GM23338 (cell line): ENCODE measurements at regions not wholly inside any gene's neighbourhood (a gene's known extent, or its start where the extent isn't known, plus 50 kb on each side); places are given as distances from the start of the nearest gene placed in this dataset.

ENCODE experiments used
- CREB1 ChIP-seq: fragments of 250-450 bp; sonication (Bioruptor Pico); IDR thresholded peaks from 2 replicates; pipeline ENCODE4 v1.5.0; 2020; ENCODE audit warnings: low read depth, mild to moderate bottlenecking, moderate library complexity
- EZH2 ChIP-seq: fragments of 200-600 bp; sonication (generic); IDR thresholded peaks from one replicate; pipeline ENCODE4 v1.8.0; 2017; ENCODE audit warnings: antibody characterized with exemption, mild to moderate bottlenecking, low read depth; ENCODE audit not compliant: unreplicated experiment
- EZH2phosphoT487 ChIP-seq: fragments of 200-600 bp; sonication (generic); IDR thresholded peaks from one replicate; pipeline ENCODE4 v1.8.1; 2018; ENCODE audit warnings: antibody characterized with exemption; ENCODE audit not compliant: unreplicated experiment
- JUNB ChIP-seq: IDR thresholded peaks from one replicate; pipeline ENCODE4 v1.6.1; 2016; ENCODE audit warnings: antibody characterized with exemption; ENCODE audit not compliant: unreplicated experiment
- NANOG ChIP-seq: IDR thresholded peaks from 2 replicates; pipeline ENCODE4 v1.6.1; 2016; ENCODE audit warnings: antibody characterized with exemption, borderline replicate concordance
- POLR2AphosphoS5 ChIP-seq: IDR thresholded peaks from 2 replicates; pipeline ENCODE4 v1.6.1; 2016; ENCODE audit warnings: antibody characterized with exemption, low read depth
- STAT1 ChIP-seq: IDR thresholded peaks from one replicate; pipeline ENCODE4 v1.6.1; 2016; ENCODE audit warnings: antibody characterized with exemption; ENCODE audit not compliant: unreplicated experiment
- ZNF114 ChIP-seq: fragments of 250-450 bp; sonication (Bioruptor Pico); IDR thresholded peaks from 2 replicates; pipeline ENCODE4 v1.5.0; 2020; ENCODE audit warnings: mild to moderate bottlenecking, moderate library complexity
- ZNF331 ChIP-seq: fragments of 250-450 bp; sonication (Bioruptor Pico); IDR thresholded peaks from 2 replicates; pipeline ENCODE4 v1.5.0; 2020; ENCODE audit warnings: low read depth, mild to moderate bottlenecking, moderate library complexity
- TF ChIP-seq, protein P1 (sequence below), 2 experiments: fragments of 200-600 bp in 1 of 2; sonication (generic) in 1 of 2; conservative IDR thresholded peaks; 2 replicates each; pipeline versions ENCODE4 v1.5.1 to v1.6.1; 2016 to 2017; ENCODE audit warnings: antibody characterized with exemption in 2 of 2, low read depth in 2 of 2, mild to moderate bottlenecking in 2 of 2, moderate library complexity in 1 of 2
- TF ChIP-seq, protein P2 (sequence below): IDR thresholded peaks from 2 replicates; pipeline ENCODE4 v1.6.1; 2016; ENCODE audit warnings: antibody characterized with exemption
- TF ChIP-seq, protein P3 (sequence below): IDR thresholded peaks from one replicate; pipeline ENCODE4 v1.6.1; 2018; ENCODE audit warnings: antibody characterized with exemption; ENCODE audit not compliant: unreplicated experiment
- TF ChIP-seq, protein P4 (sequence below): fragments of 250-450 bp; sonication (Bioruptor Pico); IDR thresholded peaks from 2 replicates; pipeline ENCODE4 v1.5.0; 2020; ENCODE audit warnings: mild to moderate bottlenecking, moderate library complexity

DNA sequence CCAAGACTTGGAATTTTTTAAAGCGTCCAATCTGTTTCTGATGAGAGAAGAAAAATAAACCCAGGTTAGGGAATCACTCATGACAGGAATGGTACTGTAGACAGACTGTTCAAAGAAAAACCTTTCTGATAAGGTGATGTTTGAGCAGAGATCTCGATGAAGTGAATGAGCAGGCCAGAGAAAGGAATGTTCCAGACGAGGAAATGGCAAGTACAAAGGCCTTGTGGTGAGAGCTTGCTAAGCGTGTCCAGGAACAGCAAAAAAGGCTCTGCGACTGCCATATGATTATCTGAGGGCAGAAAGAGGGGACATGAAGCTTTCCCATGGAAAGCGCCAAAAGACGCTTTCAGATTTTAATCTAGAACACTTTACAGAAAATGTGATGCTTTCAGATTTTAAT lies 458.4 kb upstream of the SOX5 start:
- TF ChIP-seq EZH2 (no peak), EZH2phosphoT487 (no peak), POLR2AphosphoS5 (no peak), CREB1 (CRISPR knock-in tag) (no peak), JUNB (no peak), NANOG (no peak), ZNF114 (no peak), STAT1 (no peak), ZNF331 (CRISPR knock-in tag) (no peak)
- TF ChIP-seq, protein P1, sequence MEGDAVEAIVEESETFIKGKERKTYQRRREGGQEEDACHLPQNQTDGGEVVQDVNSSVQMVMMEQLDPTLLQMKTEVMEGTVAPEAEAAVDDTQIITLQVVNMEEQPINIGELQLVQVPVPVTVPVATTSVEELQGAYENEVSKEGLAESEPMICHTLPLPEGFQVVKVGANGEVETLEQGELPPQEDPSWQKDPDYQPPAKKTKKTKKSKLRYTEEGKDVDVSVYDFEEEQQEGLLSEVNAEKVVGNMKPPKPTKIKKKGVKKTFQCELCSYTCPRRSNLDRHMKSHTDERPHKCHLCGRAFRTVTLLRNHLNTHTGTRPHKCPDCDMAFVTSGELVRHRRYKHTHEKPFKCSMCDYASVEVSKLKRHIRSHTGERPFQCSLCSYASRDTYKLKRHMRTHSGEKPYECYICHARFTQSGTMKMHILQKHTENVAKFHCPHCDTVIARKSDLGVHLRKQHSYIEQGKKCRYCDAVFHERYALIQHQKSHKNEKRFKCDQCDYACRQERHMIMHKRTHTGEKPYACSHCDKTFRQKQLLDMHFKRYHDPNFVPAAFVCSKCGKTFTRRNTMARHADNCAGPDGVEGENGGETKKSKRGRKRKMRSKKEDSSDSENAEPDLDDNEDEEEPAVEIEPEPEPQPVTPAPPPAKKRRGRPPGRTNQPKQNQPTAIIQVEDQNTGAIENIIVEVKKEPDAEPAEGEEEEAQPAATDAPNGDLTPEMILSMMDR (conservative IDR thresholded peaks at IDR 0.05; ENCODE audit: low read depth in 2 of 2) = no peak
- TF ChIP-seq, protein P2, sequence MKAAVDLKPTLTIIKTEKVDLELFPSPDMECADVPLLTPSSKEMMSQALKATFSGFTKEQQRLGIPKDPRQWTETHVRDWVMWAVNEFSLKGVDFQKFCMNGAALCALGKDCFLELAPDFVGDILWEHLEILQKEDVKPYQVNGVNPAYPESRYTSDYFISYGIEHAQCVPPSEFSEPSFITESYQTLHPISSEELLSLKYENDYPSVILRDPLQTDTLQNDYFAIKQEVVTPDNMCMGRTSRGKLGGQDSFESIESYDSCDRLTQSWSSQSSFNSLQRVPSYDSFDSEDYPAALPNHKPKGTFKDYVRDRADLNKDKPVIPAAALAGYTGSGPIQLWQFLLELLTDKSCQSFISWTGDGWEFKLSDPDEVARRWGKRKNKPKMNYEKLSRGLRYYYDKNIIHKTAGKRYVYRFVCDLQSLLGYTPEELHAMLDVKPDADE = no peak
- TF ChIP-seq, protein P3, sequence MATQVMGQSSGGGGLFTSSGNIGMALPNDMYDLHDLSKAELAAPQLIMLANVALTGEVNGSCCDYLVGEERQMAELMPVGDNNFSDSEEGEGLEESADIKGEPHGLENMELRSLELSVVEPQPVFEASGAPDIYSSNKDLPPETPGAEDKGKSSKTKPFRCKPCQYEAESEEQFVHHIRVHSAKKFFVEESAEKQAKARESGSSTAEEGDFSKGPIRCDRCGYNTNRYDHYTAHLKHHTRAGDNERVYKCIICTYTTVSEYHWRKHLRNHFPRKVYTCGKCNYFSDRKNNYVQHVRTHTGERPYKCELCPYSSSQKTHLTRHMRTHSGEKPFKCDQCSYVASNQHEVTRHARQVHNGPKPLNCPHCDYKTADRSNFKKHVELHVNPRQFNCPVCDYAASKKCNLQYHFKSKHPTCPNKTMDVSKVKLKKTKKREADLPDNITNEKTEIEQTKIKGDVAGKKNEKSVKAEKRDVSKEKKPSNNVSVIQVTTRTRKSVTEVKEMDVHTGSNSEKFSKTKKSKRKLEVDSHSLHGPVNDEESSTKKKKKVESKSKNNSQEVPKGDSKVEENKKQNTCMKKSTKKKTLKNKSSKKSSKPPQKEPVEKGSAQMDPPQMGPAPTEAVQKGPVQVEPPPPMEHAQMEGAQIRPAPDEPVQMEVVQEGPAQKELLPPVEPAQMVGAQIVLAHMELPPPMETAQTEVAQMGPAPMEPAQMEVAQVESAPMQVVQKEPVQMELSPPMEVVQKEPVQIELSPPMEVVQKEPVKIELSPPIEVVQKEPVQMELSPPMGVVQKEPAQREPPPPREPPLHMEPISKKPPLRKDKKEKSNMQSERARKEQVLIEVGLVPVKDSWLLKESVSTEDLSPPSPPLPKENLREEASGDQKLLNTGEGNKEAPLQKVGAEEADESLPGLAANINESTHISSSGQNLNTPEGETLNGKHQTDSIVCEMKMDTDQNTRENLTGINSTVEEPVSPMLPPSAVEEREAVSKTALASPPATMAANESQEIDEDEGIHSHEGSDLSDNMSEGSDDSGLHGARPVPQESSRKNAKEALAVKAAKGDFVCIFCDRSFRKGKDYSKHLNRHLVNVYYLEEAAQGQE = no peak
- TF ChIP-seq, protein P4, sequence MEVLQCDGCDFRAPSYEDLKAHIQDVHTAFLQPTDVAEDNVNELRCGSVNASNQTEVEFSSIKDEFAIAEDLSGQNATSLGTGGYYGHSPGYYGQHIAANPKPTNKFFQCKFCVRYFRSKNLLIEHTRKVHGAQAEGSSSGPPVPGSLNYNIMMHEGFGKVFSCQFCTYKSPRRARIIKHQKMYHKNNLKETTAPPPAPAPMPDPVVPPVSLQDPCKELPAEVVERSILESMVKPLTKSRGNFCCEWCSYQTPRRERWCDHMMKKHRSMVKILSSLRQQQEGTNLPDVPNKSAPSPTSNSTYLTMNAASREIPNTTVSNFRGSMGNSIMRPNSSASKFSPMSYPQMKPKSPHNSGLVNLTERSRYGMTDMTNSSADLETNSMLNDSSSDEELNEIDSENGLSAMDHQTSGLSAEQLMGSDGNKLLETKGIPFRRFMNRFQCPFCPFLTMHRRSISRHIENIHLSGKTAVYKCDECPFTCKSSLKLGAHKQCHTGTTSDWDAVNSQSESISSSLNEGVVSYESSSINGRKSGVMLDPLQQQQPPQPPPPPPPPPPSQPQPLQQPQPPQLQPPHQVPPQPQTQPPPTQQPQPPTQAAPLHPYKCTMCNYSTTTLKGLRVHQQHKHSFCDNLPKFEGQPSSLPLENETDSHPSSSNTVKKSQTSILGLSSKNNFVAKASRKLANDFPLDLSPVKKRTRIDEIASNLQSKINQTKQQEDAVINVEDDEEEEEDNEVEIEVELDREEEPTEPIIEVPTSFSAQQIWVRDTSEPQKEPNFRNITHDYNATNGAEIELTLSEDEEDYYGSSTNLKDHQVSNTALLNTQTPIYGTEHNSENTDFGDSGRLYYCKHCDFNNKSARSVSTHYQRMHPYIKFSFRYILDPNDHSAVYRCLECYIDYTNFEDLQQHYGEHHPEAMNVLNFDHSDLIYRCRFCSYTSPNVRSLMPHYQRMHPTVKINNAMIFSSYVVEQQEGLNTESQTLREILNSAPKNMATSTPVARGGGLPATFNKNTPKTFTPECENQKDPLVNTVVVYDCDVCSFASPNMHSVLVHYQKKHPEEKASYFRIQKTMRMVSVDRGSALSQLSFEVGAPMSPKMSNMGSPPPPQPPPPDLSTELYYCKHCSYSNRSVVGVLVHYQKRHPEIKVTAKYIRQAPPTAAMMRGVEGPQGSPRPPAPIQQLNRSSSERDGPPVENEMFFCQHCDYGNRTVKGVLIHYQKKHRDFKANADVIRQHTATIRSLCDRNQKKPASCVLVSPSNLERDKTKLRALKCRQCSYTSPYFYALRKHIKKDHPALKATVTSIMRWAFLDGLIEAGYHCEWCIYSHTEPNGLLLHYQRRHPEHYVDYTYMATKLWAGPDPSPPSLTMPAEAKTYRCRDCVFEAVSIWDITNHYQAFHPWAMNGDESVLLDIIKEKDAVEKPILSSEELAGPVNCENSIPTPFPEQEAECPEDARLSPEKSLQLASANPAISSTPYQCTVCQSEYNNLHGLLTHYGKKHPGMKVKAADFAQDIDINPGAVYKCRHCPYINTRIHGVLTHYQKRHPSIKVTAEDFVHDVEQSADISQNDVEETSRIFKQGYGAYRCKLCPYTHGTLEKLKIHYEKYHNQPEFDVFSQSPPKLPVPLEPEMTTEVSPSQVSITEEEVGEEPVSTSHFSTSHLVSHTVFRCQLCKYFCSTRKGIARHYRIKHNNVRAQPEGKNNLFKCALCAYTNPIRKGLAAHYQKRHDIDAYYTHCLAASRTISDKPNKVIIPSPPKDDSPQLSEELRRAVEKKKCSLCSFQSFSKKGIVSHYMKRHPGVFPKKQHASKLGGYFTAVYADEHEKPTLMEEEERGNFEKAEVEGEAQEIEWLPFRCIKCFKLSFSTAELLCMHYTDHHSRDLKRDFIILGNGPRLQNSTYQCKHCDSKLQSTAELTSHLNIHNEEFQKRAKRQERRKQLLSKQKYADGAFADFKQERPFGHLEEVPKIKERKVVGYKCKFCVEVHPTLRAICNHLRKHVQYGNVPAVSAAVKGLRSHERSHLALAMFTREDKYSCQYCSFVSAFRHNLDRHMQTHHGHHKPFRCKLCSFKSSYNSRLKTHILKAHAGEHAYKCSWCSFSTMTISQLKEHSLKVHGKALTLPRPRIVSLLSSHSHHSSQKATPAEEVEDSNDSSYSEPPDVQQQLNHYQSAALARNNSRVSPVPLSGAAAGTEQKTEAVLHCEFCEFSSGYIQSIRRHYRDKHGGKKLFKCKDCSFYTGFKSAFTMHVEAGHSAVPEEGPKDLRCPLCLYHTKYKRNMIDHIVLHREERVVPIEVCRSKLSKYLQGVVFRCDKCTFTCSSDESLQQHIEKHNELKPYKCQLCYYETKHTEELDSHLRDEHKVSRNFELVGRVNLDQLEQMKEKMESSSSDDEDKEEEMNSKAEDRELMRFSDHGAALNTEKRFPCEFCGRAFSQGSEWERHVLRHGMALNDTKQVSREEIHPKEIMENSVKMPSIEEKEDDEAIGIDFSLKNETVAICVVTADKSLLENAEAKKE (CRISPR knock-in tag) = no peak
